Upper lobe of right lung (tissue), 1 donor: ENCODE measurements at regions not wholly inside any gene's neighbourhood (a gene's known extent, or its start where the extent isn't known, plus 50 kb on each side); places are given as distances from the start of the nearest gene placed in this dataset.

Source experiments
- ATAC-seq: fragments of 200-7000 bp; cut with Tn5 transposase; one replicate; pipeline ENCODE4 v1.9.1; 2020; ENCODE audit warnings: mild to moderate bottlenecking, moderate library complexity
- DNase-seq: peaks from one replicate; pipeline ENCODE4 v3.0.0-alpha.2; 2020
- H3K27ac ChIP-seq: fragments of 200-600 bp; one replicate; pipeline ENCODE4 v1.8.0; 2022
- H3K27me3 ChIP-seq: fragments of 200-600 bp; one replicate; pipeline ENCODE4 v1.8.0; 2022; ENCODE audit warnings: mild to moderate bottlenecking
- H3K36me3 ChIP-seq: fragments of 200-600 bp; one replicate; pipeline ENCODE4 v1.8.0; 2022
- H3K4me1 ChIP-seq: fragments of 200-600 bp; one replicate; pipeline ENCODE4 v1.8.0; 2022
- H3K4me3 ChIP-seq: fragments of 200-600 bp; one replicate; pipeline ENCODE4 v1.8.0; 2022; ENCODE audit warnings: mild to moderate bottlenecking
- H3K9me3 ChIP-seq: fragments of 200-600 bp; one replicate; pipeline ENCODE4 v1.8.0; 2022
- intact Hi-C: fragments of 100-400 bp; cut with DNase I; formaldehyde crosslinking; loops from one replicate; pipeline ENCODE4 v1.11.0; 2022
- TF ChIP-seq, protein P1 (sequence below): fragments of 200-600 bp; IDR thresholded peaks from one replicate; pipeline ENCODE4 v1.8.0; 2022; ENCODE audit warnings: antibody characterized with exemption
- donor health status: DM: no; HTN: yes; CAD: no; lungs with severe emphysema.

DNA sequence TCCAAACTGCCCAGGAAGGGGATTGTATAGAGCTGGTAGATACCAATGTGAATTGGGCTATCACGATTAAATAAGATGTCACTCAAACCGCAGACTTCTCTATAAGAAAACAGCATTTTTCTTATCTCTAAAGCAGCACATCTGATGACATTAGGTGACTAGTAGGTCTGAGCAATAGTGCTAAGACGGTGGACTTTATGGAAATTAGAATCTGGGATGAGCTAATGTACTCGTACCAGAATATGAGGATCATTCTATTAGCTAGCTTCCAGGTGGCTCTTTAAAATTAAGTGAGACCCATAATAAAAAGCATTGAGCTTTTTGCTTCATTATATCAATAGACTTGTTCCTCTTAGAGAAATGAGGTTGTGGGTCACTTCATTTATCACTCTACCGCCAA, 130.0 kb upstream of the MC4R start:
- no peak overlapping the region for H3K4me3 ChIP-seq
- intact Hi-C loops = no loop called here
- no peak for DNase-seq
- H3K36me3 ChIP-seq = no peaks in the 10 kb centered on the region
- H3K9me3 ChIP-seq = no peaks in the 10 kb centered on the region
- no peaks in the 10 kb centered on the region for H3K27me3 ChIP-seq
- TF ChIP-seq, protein P1, sequence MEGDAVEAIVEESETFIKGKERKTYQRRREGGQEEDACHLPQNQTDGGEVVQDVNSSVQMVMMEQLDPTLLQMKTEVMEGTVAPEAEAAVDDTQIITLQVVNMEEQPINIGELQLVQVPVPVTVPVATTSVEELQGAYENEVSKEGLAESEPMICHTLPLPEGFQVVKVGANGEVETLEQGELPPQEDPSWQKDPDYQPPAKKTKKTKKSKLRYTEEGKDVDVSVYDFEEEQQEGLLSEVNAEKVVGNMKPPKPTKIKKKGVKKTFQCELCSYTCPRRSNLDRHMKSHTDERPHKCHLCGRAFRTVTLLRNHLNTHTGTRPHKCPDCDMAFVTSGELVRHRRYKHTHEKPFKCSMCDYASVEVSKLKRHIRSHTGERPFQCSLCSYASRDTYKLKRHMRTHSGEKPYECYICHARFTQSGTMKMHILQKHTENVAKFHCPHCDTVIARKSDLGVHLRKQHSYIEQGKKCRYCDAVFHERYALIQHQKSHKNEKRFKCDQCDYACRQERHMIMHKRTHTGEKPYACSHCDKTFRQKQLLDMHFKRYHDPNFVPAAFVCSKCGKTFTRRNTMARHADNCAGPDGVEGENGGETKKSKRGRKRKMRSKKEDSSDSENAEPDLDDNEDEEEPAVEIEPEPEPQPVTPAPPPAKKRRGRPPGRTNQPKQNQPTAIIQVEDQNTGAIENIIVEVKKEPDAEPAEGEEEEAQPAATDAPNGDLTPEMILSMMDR = no peak
- H3K4me1 ChIP-seq = no peaks in the 10 kb centered on the region
- ATAC-seq = no peak
- H3K27ac ChIP-seq = no peak overlapping the region

DNA sequence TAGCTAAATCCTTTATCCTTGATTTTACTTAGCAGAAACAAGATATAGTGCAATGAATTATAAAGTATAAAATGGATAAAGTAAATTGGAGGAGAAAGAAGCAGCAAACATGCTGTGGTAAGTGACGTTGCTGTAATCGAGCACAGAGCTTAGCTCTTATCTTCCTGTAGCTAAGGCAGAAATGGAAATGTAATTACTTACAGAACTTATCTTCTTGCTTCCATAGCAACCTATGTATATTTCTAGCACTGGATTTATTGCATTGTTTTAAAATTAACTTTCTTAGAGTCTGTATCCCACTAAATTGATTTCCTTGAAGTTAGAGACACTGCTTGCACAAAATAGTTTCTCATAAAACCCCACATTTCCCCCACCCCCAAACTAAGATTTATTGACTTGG, 130.6 kb upstream of the MC4R start:
- DNase-seq (no peak), ATAC-seq (no peak)
- TF ChIP-seq, protein P1 = no peak
- H3K27ac ChIP-seq = no peak overlapping the region
- intact Hi-C loops = no loop called here
- no peak overlapping the region for H3K4me3 ChIP-seq
- no peaks in the 10 kb centered on the region for H3K9me3 ChIP-seq
- no peaks in the 10 kb centered on the region for H3K27me3 ChIP-seq
- H3K36me3 ChIP-seq = no peaks in the 10 kb centered on the region
- no peaks in the 10 kb centered on the region for H3K4me1 ChIP-seq

DNA sequence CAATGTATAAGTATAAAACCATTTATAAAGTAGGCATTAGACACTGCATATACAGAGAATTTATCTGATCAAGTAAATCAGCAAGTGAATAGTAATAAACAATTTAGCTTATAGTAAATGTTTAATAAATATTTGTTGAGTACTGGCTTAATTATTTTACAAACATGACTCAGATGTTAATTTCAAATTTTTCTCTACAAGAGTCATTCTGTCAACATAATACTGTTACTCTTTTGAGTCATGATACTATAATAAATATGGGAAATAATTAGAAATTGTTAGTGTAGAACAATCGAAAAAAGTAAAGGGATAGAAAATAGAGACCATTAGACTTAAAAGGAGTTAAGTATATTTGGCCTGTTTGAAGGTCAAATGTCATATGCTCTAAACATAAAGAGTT, 133.6 kb upstream of the MC4R start:
- DNase-seq (no peak), ATAC-seq (no peak)
- Histone ChIP-seq H3K4me1 (no peaks in the 10 kb centered on the region), H3K27ac (no peak overlapping the region), H3K36me3 (no peaks in the 10 kb centered on the region), H3K4me3 (no peak overlapping the region), H3K27me3 (no peaks in the 10 kb centered on the region), H3K9me3 (no peaks in the 10 kb centered on the region)
- intact Hi-C loops = no loop called here
- TF ChIP-seq, protein P1 = no peak

DNA sequence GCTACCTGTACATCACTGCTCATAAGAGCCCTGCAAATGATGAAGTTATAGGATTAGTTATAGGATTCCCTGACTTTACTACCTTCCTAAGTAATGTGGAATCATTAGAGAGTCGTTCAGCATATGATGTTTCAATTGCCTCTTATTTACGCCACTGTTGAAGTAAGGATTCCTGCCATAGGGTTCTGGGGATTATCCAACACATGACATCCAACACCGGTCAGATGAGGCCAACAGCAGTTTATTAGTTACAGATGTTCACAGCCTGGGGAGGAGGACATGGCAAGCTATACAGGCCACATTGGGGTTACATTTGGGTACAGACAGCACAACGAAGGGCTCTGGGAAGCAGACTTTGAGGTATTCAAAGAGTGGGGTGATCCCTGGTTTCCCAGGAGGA, 134.1 kb upstream of the MC4R start:
- TF ChIP-seq, protein P1 = no peak
- intact Hi-C loops = no loop called here
- Histone ChIP-seq H3K36me3 (no peaks in the 10 kb centered on the region), H3K27me3 (no peaks in the 10 kb centered on the region), H3K4me1 (no peaks in the 10 kb centered on the region), H3K4me3 (no peak overlapping the region), H3K27ac (no peak overlapping the region), H3K9me3 (no peaks in the 10 kb centered on the region)
- ATAC-seq (no peak), DNase-seq (no peak)

DNA sequence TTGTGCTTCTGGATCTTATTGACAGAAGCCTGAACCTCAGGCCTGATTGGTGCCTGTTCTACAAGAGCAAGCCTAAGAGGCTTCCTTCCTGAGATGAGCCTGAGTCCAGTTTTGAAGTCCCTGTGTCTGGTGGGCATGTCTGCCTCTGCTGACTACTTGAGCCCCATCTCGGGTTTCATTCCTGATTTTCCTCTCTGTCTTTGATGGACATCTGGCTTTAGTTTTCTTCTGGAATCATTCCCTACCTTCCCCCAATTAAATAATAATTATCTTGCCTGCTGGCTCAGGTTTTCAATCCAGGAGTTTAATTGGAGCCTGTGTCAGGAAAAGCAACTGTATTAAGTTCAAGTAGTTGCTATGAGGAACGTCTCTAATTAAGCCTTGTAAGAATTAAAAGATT, 135.5 kb upstream of the MC4R start:
- Histone ChIP-seq H3K9me3 (no peaks in the 10 kb centered on the region), H3K4me3 (no peak overlapping the region), H3K4me1 (no peaks in the 10 kb centered on the region), H3K27ac (no peak overlapping the region), H3K27me3 (no peaks in the 10 kb centered on the region), H3K36me3 (no peaks in the 10 kb centered on the region)
- ATAC-seq = no peak
- TF ChIP-seq, protein P1 = no peak
- intact Hi-C loops = no loop called here
- no peak for DNase-seq

DNA sequence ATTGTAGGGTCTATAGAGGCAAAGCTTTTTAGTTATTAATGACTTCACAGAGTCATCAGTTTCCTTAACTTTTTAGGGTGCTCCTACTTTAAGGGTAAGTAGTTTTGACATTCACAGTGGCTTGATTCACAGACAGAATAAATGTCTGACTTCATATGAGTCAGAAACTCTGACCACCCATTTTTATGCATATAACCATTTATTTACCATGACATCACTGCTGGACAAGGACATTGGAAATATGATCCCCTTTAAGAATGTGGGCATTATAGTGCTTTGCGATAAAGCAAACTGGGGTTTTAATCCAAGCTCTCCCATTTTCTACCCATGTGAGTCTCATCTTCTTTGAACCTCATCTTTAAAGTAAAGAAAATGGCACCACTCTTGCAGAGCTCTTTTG, 162.0 kb upstream of the MC4R start:
- Histone ChIP-seq H3K4me3 (no peak overlapping the region), H3K36me3 (no peaks in the 10 kb centered on the region), H3K9me3 (no peaks in the 10 kb centered on the region), H3K27ac (no peak overlapping the region), H3K4me1 (no peaks in the 10 kb centered on the region), H3K27me3 (no peaks in the 10 kb centered on the region)
- TF ChIP-seq, protein P1 = no peak
- no peak for ATAC-seq
- intact Hi-C loops = no loop called here
- DNase-seq = no peak
